Right cardiac atrium (tissue), 5 donors: ENCODE measurements at regions not wholly inside any gene's neighbourhood (a gene's known extent, or its start where the extent isn't known, plus 50 kb on each side); places are given as distances from the start of the nearest gene placed in this dataset.

Source experiments
- ATAC-seq, 2 donors: fragments of 200-7000 bp; cut with Tn5 transposase; one replicate each; pipeline versions ENCODE4 v1.8.0 to v1.9.1; 2020; ENCODE audit warnings: moderate library complexity in 2 of 2, mild to moderate bottlenecking in 1 of 2
- DNase-seq, 3 donors: peaks; one replicate each; pipeline ENCODE4 v3.0.0-alpha.2; 2020
- H3K27ac ChIP-seq: one replicate; pipeline ENCODE4 v1.5.1; 2013; ENCODE audit warnings: mild to moderate bottlenecking, low read length, control low read depth, moderate library complexity
- H3K27me3 ChIP-seq: one replicate; pipeline ENCODE4 v1.6.1; 2013; ENCODE audit not compliant: control insufficient read depth, insufficient read depth
- H3K4me1 ChIP-seq: one replicate; pipeline ENCODE4 v1.6.1; 2013; ENCODE audit warnings: low read length; ENCODE audit not compliant: control insufficient read depth, insufficient read depth
- H3K4me3 ChIP-seq: one replicate; pipeline ENCODE4 v1.5.1; 2013; ENCODE audit warnings: low read length, control low read depth
- H3K9me3 ChIP-seq: one replicate; pipeline ENCODE4 v1.6.1; 2013; ENCODE audit warnings: low read length; ENCODE audit not compliant: control insufficient read depth
- WGBS: extraction: QIAGEN DNeasy Blood & Tissue Kit; methylation state at CpG from one replicate; pipeline ENCODE4 v1.1.7; 2013; 5-methylcytosine and 5-hydroxymethylcytosine counted together
- intact Hi-C, 4 donors: fragments of 100-400 bp; cut with DNase I; formaldehyde crosslinking; loops; one replicate each; pipeline versions ENCODE4 v1.11.0 to v1.14.0; 2022 to 2023
- donor health status: healthy with polysubstance abuse.
- donor health status: DM: no; HTN: yes; CAD: no.
- donor health status: DM: no; HTN: no; CAD: no.
- donor health status: DM: no; HTN: yes; CAD: no; lungs with severe emphysema.
- donor health status: DM: yes; HTN: yes; CAD: no.

- Histone ChIP-seq H3K4me1 (no peaks in the 10 kb centered on the region), H3K27ac (no peak overlapping the region), H3K27me3 (no peaks in the 10 kb centered on the region), H3K9me3 (no peaks in the 10 kb centered on the region), H3K4me3 (no peak overlapping the region)
- intact Hi-C loops: loop anchor here in 1 of 4 donors (10.0 kb wide), 1 partner anchor 1673 kb away; no protein-coding TSS in a partner anchor
- WGBS: 13% methylated on average over 11 of the region's 11 CpGs
- DNase-seq: no peak
- no peak for ATAC-seq
Observed at GRCh38 chr10:53601260-53601875, 828.8 kb upstream of the MBL2 start.

GRCh38 chr10:53598914-53599313 lies 826.3 kb upstream of the MBL2 start:
- intact Hi-C loops: no loop called here
- H3K4me3 ChIP-seq: no peak overlapping the region
- no peaks in the 10 kb centered on the region for H3K27me3 ChIP-seq
- ATAC-seq: no peak
- no peaks in the 10 kb centered on the region for H3K4me1 ChIP-seq
- DNase-seq: no peak
- WGBS: 70% methylated on average over 2 of the region's 2 CpGs
- H3K9me3 ChIP-seq: no peaks in the 10 kb centered on the region
- H3K27ac ChIP-seq: no peak overlapping the region

- intact Hi-C loops: no loop called here
- WGBS: 55% methylated on average over 2 of the region's 2 CpGs
- no peak overlapping the region for H3K27ac ChIP-seq
- DNase-seq (no peak), ATAC-seq (no peak)
- no peak overlapping the region for H3K4me3 ChIP-seq
- no peaks in the 10 kb centered on the region for H3K9me3 ChIP-seq
- no peaks in the 10 kb centered on the region for H3K27me3 ChIP-seq
- H3K4me1 ChIP-seq: no peaks in the 10 kb centered on the region
Observed at GRCh38 chr10:53597835-53598251, 825.3 kb upstream of the MBL2 start.

DNA sequence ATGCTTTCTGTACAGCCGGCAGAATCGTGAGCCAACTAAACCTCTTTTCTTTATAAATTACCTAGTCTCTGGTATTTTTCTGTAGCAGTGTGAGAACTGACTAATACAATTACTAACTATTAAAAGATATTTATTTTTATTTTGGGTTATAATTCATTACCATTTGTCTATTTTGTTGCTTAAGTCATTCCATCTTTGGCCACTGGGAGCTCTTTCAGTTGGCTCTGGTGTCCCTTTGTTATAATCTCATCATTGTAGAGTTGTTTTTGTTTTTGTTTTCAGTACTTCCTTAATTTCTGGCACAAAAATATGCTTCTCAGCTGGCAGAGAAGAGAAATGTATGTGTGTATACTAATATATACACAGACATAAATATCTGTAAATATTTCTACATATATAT lies 807.9 kb upstream of the MBL2 start:
- H3K4me1 ChIP-seq: no peaks in the 10 kb centered on the region
- no peaks in the 10 kb centered on the region for H3K27me3 ChIP-seq
- no peak for ATAC-seq
- intact Hi-C loops: no loop called here
- no peak for DNase-seq
- no peak overlapping the region for H3K27ac ChIP-seq
- no peak overlapping the region for H3K4me3 ChIP-seq
- H3K9me3 ChIP-seq: no peaks in the 10 kb centered on the region
- 92% methylated on average over 2 of the region's 2 CpGs for WGBS

DNA sequence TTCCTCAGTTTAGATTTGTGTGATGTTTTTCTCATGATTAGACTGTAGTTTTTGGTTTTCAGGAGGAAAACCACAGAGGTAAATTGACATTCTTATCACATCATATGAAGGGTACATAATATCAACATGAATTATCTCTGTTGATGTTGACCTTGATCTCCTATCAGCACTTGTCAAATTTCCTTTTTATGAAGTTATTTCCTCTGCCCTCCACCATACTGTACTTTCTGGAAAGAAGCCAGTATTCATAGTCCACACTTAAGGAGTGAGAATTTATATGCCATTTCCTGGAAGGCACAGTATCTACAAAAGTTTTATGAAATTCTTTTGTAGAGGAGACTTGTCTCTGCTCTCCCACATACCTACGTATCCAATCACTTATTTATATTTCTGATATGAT lies 807.2 kb upstream of the MBL2 start:
- WGBS: 53% methylated on average over 1 of the region's 1 CpG
- intact Hi-C loops: no loop called here
- Histone ChIP-seq H3K27me3 (no peaks in the 10 kb centered on the region), H3K27ac (no peak overlapping the region), H3K4me1 (no peaks in the 10 kb centered on the region), H3K9me3 (no peaks in the 10 kb centered on the region), H3K4me3 (no peak overlapping the region)
- DNase-seq (no peak), ATAC-seq (no peak)

DNA sequence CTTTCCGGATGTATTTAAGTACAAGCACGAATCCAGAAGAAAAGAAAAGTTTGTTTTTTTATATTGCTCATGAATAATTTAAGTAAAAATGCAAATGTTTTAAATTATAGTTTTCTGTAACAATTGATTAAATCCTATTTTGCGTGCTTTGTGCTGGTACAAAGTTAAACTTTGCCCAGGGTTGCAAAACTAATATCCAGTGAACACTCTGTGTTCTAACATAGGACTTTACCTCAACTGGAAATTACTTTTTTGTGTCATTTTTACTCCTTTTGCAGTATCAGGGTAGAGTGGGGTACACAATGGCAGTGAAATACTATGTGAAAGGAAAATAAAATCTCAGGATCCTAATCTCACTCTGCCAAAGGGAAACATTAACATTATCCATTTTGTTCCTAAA lies 801.4 kb upstream of the MBL2 start:
- intact Hi-C loops: no loop called here
- Histone ChIP-seq H3K27me3 (no peaks in the 10 kb centered on the region), H3K27ac (no peak overlapping the region), H3K9me3 (no peaks in the 10 kb centered on the region), H3K4me3 (no peak overlapping the region), H3K4me1 (no peaks in the 10 kb centered on the region)
- WGBS: 77% methylated on average over 3 of the region's 3 CpGs
- ATAC-seq (no peak), DNase-seq (no peak)

- intact Hi-C loops: no loop called here
- DNase-seq: no peak
- no peak overlapping the region for H3K4me3 ChIP-seq
- no peaks in the 10 kb centered on the region for H3K9me3 ChIP-seq
- H3K27ac ChIP-seq: no peak overlapping the region
- ATAC-seq: no peak
- no peaks in the 10 kb centered on the region for H3K27me3 ChIP-seq
- no peaks in the 10 kb centered on the region for H3K4me1 ChIP-seq
Observed at GRCh38 chr10:53573498-53573897, 800.9 kb upstream of the MBL2 start.

- Histone ChIP-seq H3K4me1 (no peaks in the 10 kb centered on the region), H3K27me3 (no peaks in the 10 kb centered on the region), H3K9me3 (no peaks in the 10 kb centered on the region), H3K4me3 (no peak overlapping the region), H3K27ac (no peak overlapping the region)
- DNase-seq (no peak), ATAC-seq (no peak)
- intact Hi-C loops: no loop called here
- 52% methylated on average over 1 of the region's 1 CpG for WGBS
Observed at GRCh38 chr10:53572799-53573198, 800.2 kb upstream of the MBL2 start.

- Histone ChIP-seq H3K4me1 (no peaks in the 10 kb centered on the region), H3K27ac (no peak overlapping the region), H3K9me3 (no peaks in the 10 kb centered on the region), H3K27me3 (no peaks in the 10 kb centered on the region), H3K4me3 (no peak overlapping the region)
- DNase-seq: no peak
- intact Hi-C loops: no loop called here
- ATAC-seq: no peak
Observed at GRCh38 chr10:53570221-53570620, 797.6 kb upstream of the MBL2 start.

DNA sequence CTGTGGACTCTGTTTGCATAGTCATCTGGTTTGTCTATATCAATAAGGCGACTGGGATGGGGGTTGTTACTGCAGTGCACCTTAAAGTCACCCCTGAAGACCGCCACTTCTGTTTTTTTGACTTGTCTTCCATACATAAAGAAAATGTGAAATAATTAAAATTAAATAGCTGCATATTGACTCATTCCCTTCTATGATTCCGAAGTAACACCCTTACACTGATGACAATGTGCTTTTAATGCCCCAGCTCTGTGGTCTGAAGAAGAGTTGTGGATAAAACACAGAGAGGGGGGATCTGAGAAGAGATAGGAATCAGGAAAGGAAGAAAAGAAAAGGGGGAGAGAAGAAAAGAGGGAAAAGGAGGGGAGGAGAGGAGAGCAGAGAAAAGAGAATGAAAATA lies 796.9 kb upstream of the MBL2 start:
- Histone ChIP-seq H3K27me3 (no peaks in the 10 kb centered on the region), H3K9me3 (no peaks in the 10 kb centered on the region), H3K4me3 (no peak overlapping the region), H3K27ac (no peak overlapping the region), H3K4me1 (no peaks in the 10 kb centered on the region)
- WGBS: 75% methylated on average over 3 of the region's 3 CpGs
- no peak for ATAC-seq
- intact Hi-C loops: no loop called here
- DNase-seq: no peak

- Histone ChIP-seq H3K4me3 (no peak overlapping the region), H3K27me3 (no peaks in the 10 kb centered on the region), H3K4me1 (no peaks in the 10 kb centered on the region), H3K27ac (no peak overlapping the region), H3K9me3 (no peaks in the 10 kb centered on the region)
- ATAC-seq: no peak
- no peak for DNase-seq
- 96% methylated on average over 1 of the region's 1 CpG for WGBS
- intact Hi-C loops: no loop called here
Observed at GRCh38 chr10:53548664-53549063, 776.1 kb upstream of the MBL2 start.

- H3K4me1 ChIP-seq: no peaks in the 10 kb centered on the region
- 85% methylated on average over 1 of the region's 1 CpG for WGBS
- H3K27me3 ChIP-seq: no peaks in the 10 kb centered on the region
- no peak overlapping the region for H3K4me3 ChIP-seq
- H3K27ac ChIP-seq: no peak overlapping the region
- intact Hi-C loops: no loop called here
- ATAC-seq (no peak), DNase-seq (no peak)
- no peaks in the 10 kb centered on the region for H3K9me3 ChIP-seq
Observed at GRCh38 chr10:53547364-53547763, 774.8 kb upstream of the MBL2 start.
